ENCODE measurements at regions not wholly inside any gene's neighbourhood (a gene's known extent, or its start where the extent isn't known, plus 50 kb on each side); places are given as distances from the start of the nearest gene placed in this dataset.

- TF ChIP-seq CTCF (conservative IDR thresholded peaks at IDR 0.05; ENCODE audit: low read depth, low read length) (no peak), EZH2 (IDR thresholded peaks at IDR 0.05; ENCODE audit: borderline replicate concordance, low read depth, low read length, poor library complexity, severe bottlenecking) (no peak)
Observed at GRCh38 chr13:59531571-59532091, 632.1 kb downstream of the DIAPH3 start.

Measured in A673 (cell line).